ENCODE measurements at regions not wholly inside any gene's neighbourhood (a gene's known extent, or its start where the extent isn't known, plus 50 kb on each side); places are given as distances from the start of the nearest gene placed in this dataset.

DNA sequence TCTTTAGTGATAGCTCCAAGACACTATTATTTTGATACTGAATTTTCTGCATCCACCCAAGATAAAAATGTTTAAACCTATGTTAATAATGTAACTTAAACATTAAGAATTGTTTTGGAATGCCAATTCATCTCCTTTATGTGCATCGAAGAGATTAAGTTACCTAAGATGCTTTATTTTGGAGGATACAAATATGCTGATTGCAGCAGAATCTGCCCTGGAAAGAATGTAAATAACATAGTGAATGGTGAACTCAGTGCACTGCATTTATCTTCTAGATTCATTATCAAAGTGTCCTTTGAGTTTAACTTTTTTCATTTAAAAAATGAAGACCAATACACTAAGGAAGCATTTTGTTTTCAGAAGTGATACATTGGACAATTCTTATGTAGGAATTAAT is 757.2 kb downstream of the MRPL39 start:
- Histone ChIP-seq H3K36me3 (ENCODE audit: control insufficient read depth in 2 of 2, extremely low read depth in 1 of 2, insufficient read depth in 2 of 2, low read length in 2 of 2) (no peaks in the 10 kb centered on the region), H3K9me3 (ENCODE audit: control insufficient read depth, low read depth, low read length) (no peaks in the 10 kb centered on the region)

DNA sequence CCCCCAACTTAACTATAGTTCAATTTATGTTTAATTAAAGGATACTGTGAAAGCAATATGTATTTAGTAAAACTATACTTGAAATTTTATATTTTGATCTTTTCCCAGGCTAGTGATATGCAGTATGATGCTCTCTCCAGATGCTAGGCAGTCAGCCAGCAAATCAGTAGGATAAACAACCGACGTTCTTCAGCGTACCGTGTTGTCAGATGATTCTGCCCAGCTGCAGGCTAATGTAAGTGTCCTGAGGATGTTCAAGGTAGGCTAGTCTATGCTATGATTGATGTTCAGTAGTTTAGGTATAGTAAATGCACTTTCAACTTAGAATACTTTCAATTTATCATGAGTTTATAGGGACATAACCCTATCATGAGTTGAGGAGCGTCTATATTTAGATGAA is 762.6 kb downstream of the MRPL39 start:
- H3K9me3 ChIP-seq (ENCODE audit: control insufficient read depth, low read depth, low read length), result no peaks in the 10 kb centered on the region
- H2AFZ ChIP-seq (ENCODE audit: control insufficient read depth, low read length), result no peak overlapping the region
- DNase-seq (ENCODE audit: low read depth, low spot score), result no peak
- H3K9ac ChIP-seq (ENCODE audit: control insufficient read depth, extremely low read depth, insufficient read depth, low read length), result no peak overlapping the region
- H4K20me1 ChIP-seq (ENCODE audit: control insufficient read depth, extremely low read depth, insufficient read depth, low read length), result no peaks in the 10 kb centered on the region
- H3K9me1 ChIP-seq (ENCODE audit: control insufficient read depth, extremely low read depth, insufficient read depth, low read length), result no peaks in the 10 kb centered on the region
- no peaks in the 10 kb centered on the region for H3K4me1 ChIP-seq (ENCODE audit: control insufficient read depth, extremely low read depth, insufficient read depth, low read length)
- H3K36me3 ChIP-seq (ENCODE audit: control insufficient read depth in 2 of 2, extremely low read depth in 1 of 2, insufficient read depth in 2 of 2, low read length in 2 of 2), result no peaks in the 10 kb centered on the region
- H3K79me2 ChIP-seq (ENCODE audit: control insufficient read depth, insufficient read depth, low read length), result no peaks in the 10 kb centered on the region
- no peak overlapping the region for H3K4me2 ChIP-seq (ENCODE audit: control insufficient read depth, extremely low read depth, insufficient read depth, low read depth, low read length)
- no peak overlapping the region for H3K4me3 ChIP-seq (ENCODE audit: control insufficient read depth in 2 of 3, extremely low read depth in 1 of 3, insufficient read depth in 2 of 3, low read depth in 1 of 3, low read length in 3 of 3)
- FAIRE-seq, result no peak
- H3K27me3 ChIP-seq (ENCODE audit: control insufficient read depth, extremely low read depth, insufficient read depth, low read length), result no peaks in the 10 kb centered on the region
- no peak overlapping the region for H3K27ac ChIP-seq (ENCODE audit: control insufficient read depth, insufficient read depth, low read length)
- no peak for TF ChIP-seq EZH2 (IDR thresholded peaks at IDR 0.05; ENCODE audit: low read length)
- TF ChIP-seq, protein P1, sequence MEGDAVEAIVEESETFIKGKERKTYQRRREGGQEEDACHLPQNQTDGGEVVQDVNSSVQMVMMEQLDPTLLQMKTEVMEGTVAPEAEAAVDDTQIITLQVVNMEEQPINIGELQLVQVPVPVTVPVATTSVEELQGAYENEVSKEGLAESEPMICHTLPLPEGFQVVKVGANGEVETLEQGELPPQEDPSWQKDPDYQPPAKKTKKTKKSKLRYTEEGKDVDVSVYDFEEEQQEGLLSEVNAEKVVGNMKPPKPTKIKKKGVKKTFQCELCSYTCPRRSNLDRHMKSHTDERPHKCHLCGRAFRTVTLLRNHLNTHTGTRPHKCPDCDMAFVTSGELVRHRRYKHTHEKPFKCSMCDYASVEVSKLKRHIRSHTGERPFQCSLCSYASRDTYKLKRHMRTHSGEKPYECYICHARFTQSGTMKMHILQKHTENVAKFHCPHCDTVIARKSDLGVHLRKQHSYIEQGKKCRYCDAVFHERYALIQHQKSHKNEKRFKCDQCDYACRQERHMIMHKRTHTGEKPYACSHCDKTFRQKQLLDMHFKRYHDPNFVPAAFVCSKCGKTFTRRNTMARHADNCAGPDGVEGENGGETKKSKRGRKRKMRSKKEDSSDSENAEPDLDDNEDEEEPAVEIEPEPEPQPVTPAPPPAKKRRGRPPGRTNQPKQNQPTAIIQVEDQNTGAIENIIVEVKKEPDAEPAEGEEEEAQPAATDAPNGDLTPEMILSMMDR (optimal IDR thresholded peaks at IDR 0.05 in 1 of 3, IDR thresholded peaks at IDR 0.05 in 1 of 3, conservative IDR thresholded peaks at IDR 0.05 in 1 of 3; ENCODE audit: extremely low read depth in 1 of 3, insufficient read depth in 2 of 3, low read length in 3 of 3), result no peak
- dilution Hi-C loops (cut with MboI; ENCODE audit: extremely low pct_ligation_motif_present, low sequenced_read_pairs), result no loop called here

More for the DNA sequence above, 757.2 kb downstream of the MRPL39 start:
- no peaks in the 10 kb centered on the region for H3K4me1 ChIP-seq (ENCODE audit: control insufficient read depth, extremely low read depth, insufficient read depth, low read length)
- no peak overlapping the region for H3K4me3 ChIP-seq (ENCODE audit: control insufficient read depth in 2 of 3, extremely low read depth in 1 of 3, insufficient read depth in 2 of 3, low read depth in 1 of 3, low read length in 3 of 3)
- H3K4me2 ChIP-seq (ENCODE audit: control insufficient read depth, extremely low read depth, insufficient read depth, low read depth, low read length), result no peak overlapping the region
- no peaks in the 10 kb centered on the region for H3K9me1 ChIP-seq (ENCODE audit: control insufficient read depth, extremely low read depth, insufficient read depth, low read length)
- no peak for TF ChIP-seq EZH2 (IDR thresholded peaks at IDR 0.05; ENCODE audit: low read length)
- TF ChIP-seq, protein P1 (optimal IDR thresholded peaks at IDR 0.05 in 1 of 3, IDR thresholded peaks at IDR 0.05 in 1 of 3, conservative IDR thresholded peaks at IDR 0.05 in 1 of 3; ENCODE audit: extremely low read depth in 1 of 3, insufficient read depth in 2 of 3, low read length in 3 of 3), result no peak
- no peaks in the 10 kb centered on the region for H3K27me3 ChIP-seq (ENCODE audit: control insufficient read depth, extremely low read depth, insufficient read depth, low read length)
- H3K79me2 ChIP-seq (ENCODE audit: control insufficient read depth, insufficient read depth, low read length), result no peaks in the 10 kb centered on the region
- no peaks in the 10 kb centered on the region for H4K20me1 ChIP-seq (ENCODE audit: control insufficient read depth, extremely low read depth, insufficient read depth, low read length)
- dilution Hi-C loops (cut with MboI; ENCODE audit: extremely low pct_ligation_motif_present, low sequenced_read_pairs), result no loop called here
- H3K9ac ChIP-seq (ENCODE audit: control insufficient read depth, extremely low read depth, insufficient read depth, low read length), result no peak overlapping the region
- H2AFZ ChIP-seq (ENCODE audit: control insufficient read depth, low read length), result no peak overlapping the region
- no peak overlapping the region for H3K27ac ChIP-seq (ENCODE audit: control insufficient read depth, insufficient read depth, low read length)
- DNase-seq (ENCODE audit: low read depth, low spot score), result no peak
- no peak for FAIRE-seq

Data from keratinocyte (primary cell).